ENCODE measurements at regions not wholly inside any gene's neighbourhood (a gene's known extent, or its start where the extent isn't known, plus 50 kb on each side); places are given as distances from the start of the nearest gene placed in this dataset.
"Not testable (repeated sequence)": the region's sequence is repeated elsewhere in the genome, so short reads cannot be mapped to it uniquely, and the experiment has no call there.

DNA sequence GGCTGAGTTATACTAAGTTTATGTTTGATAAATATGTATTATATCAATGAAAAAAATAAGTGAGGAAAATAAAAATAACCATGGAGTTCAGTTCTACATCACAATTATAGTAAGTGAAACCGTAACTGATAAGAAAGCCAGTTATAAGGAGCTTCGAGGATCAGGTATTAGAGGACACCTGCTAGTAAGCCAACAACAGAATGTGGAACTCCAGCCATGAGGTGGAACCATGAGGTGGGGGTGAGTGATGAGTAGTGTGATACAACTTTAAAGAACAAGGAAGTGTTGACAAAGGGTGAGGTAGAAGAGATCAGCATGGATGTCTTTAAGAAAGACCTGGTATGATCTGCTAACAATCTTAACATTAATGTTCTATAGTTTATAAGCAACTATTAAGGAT lies 452.9 kb downstream of the GUCY1A2 start:
- no peak overlapping the region for H3K4me3 ChIP-seq (ENCODE audit: low read length in 3 of 3)
- TF ChIP-seq CTCF (IDR thresholded peaks at IDR 0.05; ENCODE audit: borderline replicate concordance, extremely low read depth, insufficient read depth): no peak

GRCh38 chr11:106568632-106569031 lies 449.6 kb downstream of the GUCY1A2 start:
- no peak for DNase-seq
- no peak for TF ChIP-seq CTCF (IDR thresholded peaks at IDR 0.05; ENCODE audit: borderline replicate concordance, extremely low read depth, insufficient read depth)
- Histone ChIP-seq H3K27ac (ENCODE audit: low read depth in 2 of 2, low read length in 2 of 2) (no peak overlapping the region), H3K9me3 (ENCODE audit: control insufficient read depth in 2 of 3, insufficient read depth in 1 of 3, low read length in 3 of 3) (no peaks in the 10 kb centered on the region), H3K27me3 (ENCODE audit: control insufficient read depth, insufficient read depth, low read length) (no peaks in the 10 kb centered on the region), H3K4me1 (ENCODE audit: control insufficient read depth in 2 of 3, insufficient read depth in 2 of 3, low read depth in 1 of 3, low read length in 3 of 3) (no peaks in the 10 kb centered on the region), H3K36me3 (ENCODE audit: control insufficient read depth in 2 of 3, insufficient read depth in 3 of 3, low read length in 3 of 3) (no peaks in the 10 kb centered on the region), H3K9ac (ENCODE audit: low read length in 3 of 3) (no peak overlapping the region), H3K4me3 (ENCODE audit: low read length in 3 of 3) (no peak overlapping the region)
- intact Hi-C loops (cut with DNase I): no loop called here
- FAIRE-seq: no peak

More for the DNA sequence above, 452.9 kb downstream of the GUCY1A2 start:
- Histone ChIP-seq H3K36me3 (ENCODE audit: control insufficient read depth in 2 of 3, insufficient read depth in 3 of 3, low read length in 3 of 3) (no peaks in the 10 kb centered on the region), H3K27me3 (ENCODE audit: control insufficient read depth, insufficient read depth, low read length) (no peaks in the 10 kb centered on the region), H3K9ac (ENCODE audit: low read length in 3 of 3) (no peak overlapping the region), H3K27ac (ENCODE audit: low read depth in 2 of 2, low read length in 2 of 2) (no peak overlapping the region), H3K9me3 (ENCODE audit: control insufficient read depth in 2 of 3, insufficient read depth in 1 of 3, low read length in 3 of 3) (no peaks in the 10 kb centered on the region), H3K4me1 (ENCODE audit: control insufficient read depth in 2 of 3, insufficient read depth in 2 of 3, low read depth in 1 of 3, low read length in 3 of 3) (no peaks in the 10 kb centered on the region)
- intact Hi-C loops (cut with DNase I): no loop called here
- FAIRE-seq: no peak
- no peak for DNase-seq

GRCh38 chr11:106577384-106577783 lies 440.9 kb downstream of the GUCY1A2 start:
- H3K27ac ChIP-seq (ENCODE audit: low read depth in 2 of 2, low read length in 2 of 2); H3K36me3 ChIP-seq (ENCODE audit: control insufficient read depth in 2 of 3, insufficient read depth in 3 of 3, low read length in 3 of 3); H3K4me1 ChIP-seq (ENCODE audit: control insufficient read depth in 2 of 3, insufficient read depth in 2 of 3, low read depth in 1 of 3, low read length in 3 of 3); FAIRE-seq; H3K4me3 ChIP-seq (ENCODE audit: low read length in 3 of 3); intact Hi-C loops (cut with DNase I); DNase-seq; H3K27me3 ChIP-seq (ENCODE audit: control insufficient read depth, insufficient read depth, low read length); H3K9ac ChIP-seq (ENCODE audit: low read length in 3 of 3); H3K9me3 ChIP-seq (ENCODE audit: control insufficient read depth in 2 of 3, insufficient read depth in 1 of 3, low read length in 3 of 3): not testable (repeated sequence)

- Histone ChIP-seq H3K9ac (ENCODE audit: low read length in 3 of 3) (no peak overlapping the region), H3K9me3 (ENCODE audit: control insufficient read depth in 2 of 3, insufficient read depth in 1 of 3, low read length in 3 of 3) (peaks cover 0 to 4% (median 2%) of the 10 kb centered on the region in 3 donors), H3K27me3 (ENCODE audit: control insufficient read depth, insufficient read depth, low read length) (no peaks in the 10 kb centered on the region), H3K4me3 (ENCODE audit: low read length in 3 of 3) (no peak overlapping the region), H3K4me1 (ENCODE audit: control insufficient read depth in 2 of 3, insufficient read depth in 2 of 3, low read depth in 1 of 3, low read length in 3 of 3) (no peaks in the 10 kb centered on the region), H3K27ac (ENCODE audit: low read depth in 2 of 2, low read length in 2 of 2) (no peak overlapping the region), H3K36me3 (ENCODE audit: control insufficient read depth in 2 of 3, insufficient read depth in 3 of 3, low read length in 3 of 3) (no peaks in the 10 kb centered on the region)
- no peak for TF ChIP-seq CTCF (IDR thresholded peaks at IDR 0.05; ENCODE audit: borderline replicate concordance, extremely low read depth, insufficient read depth)
- FAIRE-seq (no peak), DNase-seq (peak in 1 of 5 donors; percentile 14)
- intact Hi-C loops (cut with DNase I): no loop called here
Measured at GRCh38 chr11:106581399-106581798, 436.9 kb downstream of the GUCY1A2 start.

Measured in kidney (tissue), 13 donors.